HG03520 (cell line): ENCODE measurements at regions not wholly inside any gene's neighbourhood (a gene's known extent, or its start where the extent isn't known, plus 50 kb on each side); places are given as distances from the start of the nearest gene placed in this dataset.
"Not testable (repeated sequence)": the region's sequence is repeated elsewhere in the genome, so short reads cannot be mapped to it uniquely, and the experiment has no call there.

ENCODE experiments used
- ATAC-seq: cut with Tn5 transposase; IDR thresholded peaks from one replicate; pipeline ENCODE4 v1.9.1; 2021; ENCODE audit warnings: mild to moderate bottlenecking, moderate library complexity; ENCODE audit not compliant: unreplicated experiment

GRCh38 chr13:65623148-65623547 lies 1607.0 kb downstream of the PCDH9 start:
- ATAC-seq: no peak

GRCh38 chr13:65615506-65615905 lies 1614.6 kb downstream of the PCDH9 start:
- ATAC-seq: no peak

GRCh38 chr13:65613004-65613403 lies 1617.1 kb downstream of the PCDH9 start:
- no peak for ATAC-seq

GRCh38 chr13:65609350-65609749 lies 1620.8 kb downstream of the PCDH9 start:
- ATAC-seq: no peak

DNA sequence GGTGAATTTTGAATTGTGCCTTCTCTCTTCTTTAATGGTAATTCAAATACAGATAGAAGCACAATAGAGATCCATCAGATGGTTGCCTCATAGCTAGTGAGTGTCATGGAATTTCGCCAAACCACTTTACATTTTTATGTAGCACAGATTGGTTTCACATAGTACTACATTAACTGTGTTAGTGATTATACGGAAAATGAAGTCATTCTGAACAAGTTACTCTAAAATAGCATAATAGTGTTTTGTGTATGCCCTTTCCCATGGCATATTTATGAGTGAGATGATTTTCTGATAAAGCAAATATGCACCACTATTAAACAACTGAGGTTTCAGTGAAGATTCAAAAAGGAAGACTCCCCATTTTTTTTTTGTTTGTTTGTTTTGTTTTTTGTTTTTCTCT lies 1623.5 kb downstream of the PCDH9 start:
- no peak for ATAC-seq

- no peak for ATAC-seq
Measured at GRCh38 chr13:65605396-65605795, 1624.7 kb downstream of the PCDH9 start.

- no peak for ATAC-seq
Measured at GRCh38 chr13:65603160-65603559, 1627.0 kb downstream of the PCDH9 start.

DNA sequence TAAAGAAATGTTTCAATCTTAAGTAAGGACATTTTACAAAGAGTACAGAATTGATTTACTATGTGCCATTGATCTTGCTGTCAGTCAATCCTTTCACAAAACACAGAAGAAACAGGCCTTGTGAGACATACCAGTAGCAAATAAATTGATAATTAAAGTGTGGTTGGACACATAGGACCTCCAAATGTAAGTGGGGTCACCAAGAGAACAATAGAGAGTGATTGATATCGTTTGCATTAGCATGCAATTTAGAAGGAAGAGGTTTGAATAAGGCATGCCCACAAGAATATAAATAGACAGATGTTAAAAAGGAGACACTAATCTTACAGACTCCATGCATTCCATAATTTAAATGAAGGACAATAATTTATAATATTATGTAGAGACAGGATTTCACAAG lies 1628.3 kb downstream of the PCDH9 start:
- ATAC-seq: no peak

DNA sequence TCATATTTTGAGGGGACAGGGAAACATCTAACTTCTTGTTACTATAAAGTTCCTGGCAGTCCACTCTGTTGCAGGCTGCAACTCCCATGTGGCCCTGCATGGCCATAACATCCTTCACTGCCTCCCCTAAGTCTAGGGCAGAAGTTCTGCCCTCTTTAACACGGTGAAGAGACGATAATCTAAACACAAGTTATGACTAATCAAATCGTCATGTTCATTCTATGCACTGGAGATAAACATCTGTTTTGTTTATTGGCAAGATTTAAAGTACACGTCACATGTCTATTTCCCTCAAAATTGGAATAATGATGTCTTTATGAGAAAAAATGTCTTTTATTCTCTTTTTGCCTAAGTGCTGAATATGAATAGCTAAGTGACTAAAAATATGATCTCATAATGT lies 1629.4 kb downstream of the PCDH9 start:
- ATAC-seq: no peak

DNA sequence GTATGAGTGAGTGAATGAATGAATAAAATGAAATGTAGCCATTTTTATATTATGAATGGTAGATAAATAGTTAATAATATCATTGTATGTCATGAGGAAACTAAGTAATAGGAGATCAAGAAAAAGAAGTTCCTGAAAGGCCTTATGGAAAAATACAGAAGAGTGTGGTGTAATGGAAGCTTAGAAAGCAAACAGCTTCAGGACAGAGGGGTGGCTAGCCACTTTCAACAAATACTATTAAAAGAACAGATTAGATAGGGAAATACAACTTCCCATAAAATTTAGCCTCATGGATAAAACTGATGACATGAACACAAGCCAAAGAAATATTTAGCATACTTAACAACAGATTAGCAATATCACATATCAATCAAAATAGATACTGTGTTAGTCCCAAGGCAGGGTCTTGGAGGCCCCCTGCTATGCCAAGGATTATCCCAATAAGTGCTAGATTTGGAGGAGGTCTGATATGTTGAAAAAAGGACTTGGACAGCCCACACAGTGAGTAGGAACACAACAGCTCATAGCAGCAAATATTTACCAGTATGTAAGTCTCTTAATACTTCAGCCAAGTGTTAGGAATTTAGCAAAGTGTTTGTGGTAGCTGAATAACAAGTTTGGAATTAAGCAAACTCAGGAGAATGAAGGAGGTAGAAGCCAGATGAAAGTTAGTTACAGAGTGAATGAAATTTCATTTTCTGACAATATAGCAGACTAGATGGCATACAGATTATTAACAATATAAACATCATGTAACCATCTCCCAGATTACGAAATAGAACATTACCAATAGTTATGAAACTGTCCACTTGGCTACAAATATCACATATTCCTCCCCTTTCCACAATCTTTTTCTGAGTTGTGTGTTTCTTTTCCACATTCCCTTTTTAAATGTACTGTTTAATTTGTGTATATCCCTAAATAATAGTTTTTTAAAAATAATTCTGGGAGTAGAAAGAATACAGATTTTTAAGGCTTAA lies 1632.0 kb downstream of the PCDH9 start:
- no peak for ATAC-seq

- no peak for ATAC-seq
Measured at GRCh38 chr13:65595916-65596315, 1634.2 kb downstream of the PCDH9 start.

GRCh38 chr13:65594298-65594781 lies 1635.8 kb downstream of the PCDH9 start:
- ATAC-seq: no peak

GRCh38 chr13:65593298-65593874 lies 1636.8 kb downstream of the PCDH9 start:
- no peak for ATAC-seq

- ATAC-seq: no peak
Measured at GRCh38 chr13:65592731-65593130, 1637.4 kb downstream of the PCDH9 start.

GRCh38 chr13:65585346-65585745 lies 1644.8 kb downstream of the PCDH9 start:
- no peak for ATAC-seq

GRCh38 chr13:65584126-65584525 lies 1646.0 kb downstream of the PCDH9 start:
- no peak for ATAC-seq

- no peak for ATAC-seq
Measured at GRCh38 chr13:65582160-65582559, 1648.0 kb downstream of the PCDH9 start.

- not testable (repeated sequence) for ATAC-seq
Measured at GRCh38 chr13:65564561-65564960, 1665.6 kb downstream of the PCDH9 start.

- no peak for ATAC-seq
Measured at GRCh38 chr13:65562305-65562704, 1667.8 kb downstream of the PCDH9 start.

DNA sequence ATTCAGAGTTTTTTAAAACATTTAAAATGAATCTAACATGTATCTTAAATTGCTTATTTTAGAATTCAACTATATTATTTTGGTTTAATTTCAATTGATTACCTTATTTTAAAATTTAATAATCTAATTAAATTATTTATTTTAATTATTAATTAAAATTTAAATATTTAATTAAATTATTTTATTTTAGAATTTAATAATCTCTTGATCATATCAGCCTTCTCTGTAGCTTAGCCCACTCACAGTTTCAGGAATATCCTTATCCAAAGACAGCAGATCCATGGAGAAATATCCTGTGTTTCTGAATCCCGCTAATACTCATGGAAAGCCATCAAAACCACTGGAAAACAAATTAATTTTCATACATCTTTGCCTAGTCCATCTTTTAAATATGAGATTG lies 1669.2 kb downstream of the PCDH9 start:
- ATAC-seq: no peak

- no peak for ATAC-seq
Measured at GRCh38 chr13:65555962-65556361, 1674.2 kb downstream of the PCDH9 start.

GRCh38 chr13:65553096-65553727 lies 1676.9 kb downstream of the PCDH9 start:
- ATAC-seq: no peak
